Fibroblast of the aortic adventitia (primary cell): ENCODE measurements at regions not wholly inside any gene's neighbourhood (a gene's known extent, or its start where the extent isn't known, plus 50 kb on each side); places are given as distances from the start of the nearest gene placed in this dataset.

Experiments used
- DNase-seq: peaks from one replicate; pipeline ENCODE4 v3.0.0-alpha.2; 2010; ENCODE audit warnings: low read depth
- H3K4me3 ChIP-seq: 2 replicates; pipeline ENCODE4 v1.5.1; 2011; ENCODE audit warnings: low read depth, mild to moderate bottlenecking, control low read depth, low read length, moderate library complexity
- TF ChIP-seq, protein P1 (sequence below): IDR thresholded peaks from 2 replicates; pipeline ENCODE4 v1.5.1; 2011; ENCODE audit warnings: mild to moderate bottlenecking, low read length, control low read depth, inconsistent platforms; ENCODE audit not compliant: insufficient read depth

- TF ChIP-seq, protein P1, sequence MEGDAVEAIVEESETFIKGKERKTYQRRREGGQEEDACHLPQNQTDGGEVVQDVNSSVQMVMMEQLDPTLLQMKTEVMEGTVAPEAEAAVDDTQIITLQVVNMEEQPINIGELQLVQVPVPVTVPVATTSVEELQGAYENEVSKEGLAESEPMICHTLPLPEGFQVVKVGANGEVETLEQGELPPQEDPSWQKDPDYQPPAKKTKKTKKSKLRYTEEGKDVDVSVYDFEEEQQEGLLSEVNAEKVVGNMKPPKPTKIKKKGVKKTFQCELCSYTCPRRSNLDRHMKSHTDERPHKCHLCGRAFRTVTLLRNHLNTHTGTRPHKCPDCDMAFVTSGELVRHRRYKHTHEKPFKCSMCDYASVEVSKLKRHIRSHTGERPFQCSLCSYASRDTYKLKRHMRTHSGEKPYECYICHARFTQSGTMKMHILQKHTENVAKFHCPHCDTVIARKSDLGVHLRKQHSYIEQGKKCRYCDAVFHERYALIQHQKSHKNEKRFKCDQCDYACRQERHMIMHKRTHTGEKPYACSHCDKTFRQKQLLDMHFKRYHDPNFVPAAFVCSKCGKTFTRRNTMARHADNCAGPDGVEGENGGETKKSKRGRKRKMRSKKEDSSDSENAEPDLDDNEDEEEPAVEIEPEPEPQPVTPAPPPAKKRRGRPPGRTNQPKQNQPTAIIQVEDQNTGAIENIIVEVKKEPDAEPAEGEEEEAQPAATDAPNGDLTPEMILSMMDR: no peak
- DNase-seq: no peak
Measured at GRCh38 chr14:76974365-76974764, 54.1 kb downstream of the IRF2BPL start.

GRCh38 chr14:76971549-76971948, 57.0 kb downstream of the IRF2BPL start:
- H3K4me3 ChIP-seq: no peak overlapping the region
- no peak for DNase-seq
- TF ChIP-seq, protein P1: no peak

More at GRCh38 chr14:76974365-76974764, 54.1 kb downstream of the IRF2BPL start:
- no peak overlapping the region for H3K4me3 ChIP-seq

DNA sequence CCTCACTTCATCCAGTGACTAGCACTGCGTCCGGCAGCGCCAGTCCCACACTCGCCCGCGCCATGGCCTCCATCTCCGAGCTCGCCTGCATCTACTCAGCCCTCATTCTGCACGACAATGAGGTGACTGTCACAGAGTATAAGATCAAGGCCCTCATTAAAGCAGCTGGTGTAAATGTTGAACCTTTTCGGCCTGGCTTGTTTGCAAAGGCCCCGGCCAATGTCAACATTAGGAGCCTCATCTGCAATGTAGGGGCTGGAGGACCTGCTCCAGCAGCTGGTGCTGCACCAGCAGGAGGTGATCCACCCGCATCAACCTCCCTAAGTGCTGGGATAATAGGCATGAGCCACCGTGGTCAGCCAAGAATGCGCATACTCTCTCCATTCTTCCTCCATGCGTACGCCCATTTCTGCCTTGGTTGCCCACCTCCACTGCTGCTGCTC, 59.9 kb downstream of the IRF2BPL start:
- H3K4me3 ChIP-seq: no peak overlapping the region
- no peak for DNase-seq
- TF ChIP-seq, protein P1: no peak

GRCh38 chr14:76967788-76968187, 60.7 kb downstream of the IRF2BPL start:
- TF ChIP-seq, protein P1: no peak
- no peak overlapping the region for H3K4me3 ChIP-seq
- no peak for DNase-seq

DNA sequence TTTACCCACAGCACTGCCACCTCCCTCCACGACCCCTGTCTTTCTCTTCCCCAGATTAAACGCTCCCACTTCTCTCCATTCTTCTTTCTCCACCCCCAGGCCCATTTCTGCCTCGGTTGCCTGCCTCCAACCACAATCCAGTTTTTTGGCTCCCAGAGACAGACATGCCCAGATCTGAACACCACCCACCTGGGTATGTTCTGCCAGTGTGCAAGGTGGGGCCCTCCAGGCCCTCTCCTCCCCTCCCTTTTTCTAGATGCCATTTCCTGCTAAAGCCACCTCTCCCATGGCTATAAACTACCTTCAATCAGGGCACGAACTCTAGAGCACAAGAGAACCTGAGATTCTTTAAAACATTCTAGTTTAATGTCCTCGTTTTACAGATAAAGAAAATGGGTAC, 63.3 kb downstream of the IRF2BPL start:
- TF ChIP-seq, protein P1: no peak
- H3K4me3 ChIP-seq: no peak overlapping the region

DNA sequence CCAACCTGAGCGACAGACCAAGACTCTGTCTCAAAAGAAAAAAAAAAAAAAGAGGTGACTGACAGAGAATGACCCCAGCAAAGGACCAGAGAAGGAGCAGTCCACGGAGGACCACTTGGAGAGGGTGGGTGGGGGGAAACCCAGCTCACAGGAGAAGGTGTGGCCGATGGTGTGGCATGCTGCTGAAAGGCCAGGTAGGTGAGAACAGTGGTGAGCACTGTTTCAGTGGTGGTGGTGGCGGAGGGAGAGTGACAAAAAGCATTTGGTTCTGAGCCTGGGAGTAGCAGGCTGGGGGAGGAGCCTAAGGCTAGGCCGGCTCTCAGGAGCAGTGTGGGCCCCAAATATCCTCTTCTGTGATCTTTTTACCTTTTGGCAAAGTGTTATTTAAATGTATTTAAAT, 63.8 kb downstream of the IRF2BPL start:
- TF ChIP-seq, protein P1: no peak
- DNase-seq: no peak
- no peak overlapping the region for H3K4me3 ChIP-seq

More for the DNA sequence above, 63.3 kb downstream of the IRF2BPL start:
- DNase-seq: no peak

- no peak for DNase-seq
- TF ChIP-seq, protein P1: no peak
Measured at GRCh38 chr14:76963372-76963771, 65.1 kb downstream of the IRF2BPL start.

More at GRCh38 chr14:76963372-76963771, 65.1 kb downstream of the IRF2BPL start:
- no peak overlapping the region for H3K4me3 ChIP-seq
